Activated CD4-positive, alpha-beta T cell treated with anti-CD3 and anti-CD28 coated beads, Interleukin-2, Interleukin-4, amounts not matched to agents 100 ng/mL and 50 ng/mL, durations not matched to agents 16 hours and 8 hours (primary cell): ENCODE measurements at regions not wholly inside any gene's neighbourhood (a gene's known extent, or its start where the extent isn't known, plus 50 kb on each side); places are given as distances from the start of the nearest gene placed in this dataset.
"Not testable (repeated sequence)": the region's sequence is repeated elsewhere in the genome, so short reads cannot be mapped to it uniquely, and the experiment has no call there.

ENCODE experiments used
- DNase-seq: peaks from one replicate; pipeline ENCODE4 v3.0.0-alpha.2; 2020; ENCODE audit warnings: low spot score

DNA sequence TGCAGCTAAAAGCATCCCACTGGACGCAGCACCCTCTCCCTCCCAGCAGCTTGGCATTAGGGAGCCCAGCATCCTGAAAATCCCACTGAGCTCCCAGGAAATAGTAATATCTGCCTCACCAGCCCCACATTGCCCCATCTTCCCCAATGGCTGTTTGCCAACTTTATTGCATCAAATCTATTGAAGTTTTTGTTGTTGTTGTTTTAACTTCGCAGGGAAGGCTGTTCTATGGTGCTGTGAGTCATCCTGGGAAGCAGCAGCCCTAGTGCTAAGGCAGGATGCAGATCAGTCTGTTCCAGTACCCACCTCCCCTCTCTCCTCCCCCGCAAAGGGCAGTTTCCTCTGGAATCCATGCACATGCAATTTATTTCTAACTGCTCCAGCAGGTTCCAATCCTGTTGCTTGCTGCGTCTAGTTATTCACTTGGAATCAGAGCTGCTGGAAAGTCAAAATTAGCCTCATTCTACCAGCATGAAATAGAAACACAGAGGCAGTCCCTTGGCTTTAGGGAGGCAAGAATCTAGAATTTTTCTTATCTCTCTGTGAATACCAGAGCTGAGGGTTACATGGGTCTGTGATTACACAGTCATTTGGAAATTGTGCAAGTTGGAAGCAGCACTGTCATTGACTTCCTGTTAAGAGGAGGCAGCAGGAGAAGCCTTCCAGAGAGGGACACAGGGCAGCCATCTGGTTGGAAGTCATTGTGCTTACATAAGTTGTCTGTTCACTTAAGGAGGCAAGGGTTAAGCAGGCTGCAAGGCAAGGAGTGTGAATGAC is 115.9 kb upstream of the CACUL1 start:
- no peak for DNase-seq

- DNase-seq, result no peak
Measured at GRCh38 chr10:118871244-118871865, 116.6 kb upstream of the CACUL1 start.

- DNase-seq, result no peak
Measured at GRCh38 chr10:118873091-118873737, 118.4 kb upstream of the CACUL1 start.

- no peak for DNase-seq
Measured at GRCh38 chr10:118873738-118874105, 119.0 kb upstream of the CACUL1 start.

- DNase-seq, result no peak
Measured at GRCh38 chr10:118874171-118874570, 119.4 kb upstream of the CACUL1 start.

GRCh38 chr10:118875087-118875486 is 120.3 kb upstream of the CACUL1 start:
- no peak for DNase-seq

DNA sequence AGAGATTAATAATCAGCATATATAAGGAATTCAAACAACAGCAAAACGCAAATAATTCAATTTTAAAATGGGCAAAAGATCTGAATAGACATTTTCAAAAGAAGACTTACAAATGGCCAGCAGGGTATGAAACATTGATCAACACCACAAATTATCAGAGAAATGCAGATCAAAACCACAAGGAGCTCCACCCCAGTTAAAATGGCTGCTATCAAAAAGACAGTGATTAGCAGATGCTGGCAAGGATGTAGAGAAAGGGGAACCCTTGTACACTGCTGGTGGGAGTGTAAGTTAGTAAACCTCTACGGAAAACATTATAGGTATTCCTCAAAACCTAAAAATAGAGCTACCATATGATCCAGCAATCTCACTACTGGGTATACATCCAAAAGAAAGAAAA is 128.0 kb upstream of the CACUL1 start:
- no peak for DNase-seq

- DNase-seq, result no peak
Measured at GRCh38 chr10:118892255-118892654, 137.3 kb upstream of the NANOS1 start.

GRCh38 chr10:118894891-118895290 is 134.6 kb upstream of the NANOS1 start:
- DNase-seq, result not testable (repeated sequence)

- DNase-seq, result no peak
Measured at GRCh38 chr10:118900617-118901016, 128.9 kb upstream of the NANOS1 start.

GRCh38 chr10:118901380-118901779 is 128.1 kb upstream of the NANOS1 start:
- no peak for DNase-seq

DNA sequence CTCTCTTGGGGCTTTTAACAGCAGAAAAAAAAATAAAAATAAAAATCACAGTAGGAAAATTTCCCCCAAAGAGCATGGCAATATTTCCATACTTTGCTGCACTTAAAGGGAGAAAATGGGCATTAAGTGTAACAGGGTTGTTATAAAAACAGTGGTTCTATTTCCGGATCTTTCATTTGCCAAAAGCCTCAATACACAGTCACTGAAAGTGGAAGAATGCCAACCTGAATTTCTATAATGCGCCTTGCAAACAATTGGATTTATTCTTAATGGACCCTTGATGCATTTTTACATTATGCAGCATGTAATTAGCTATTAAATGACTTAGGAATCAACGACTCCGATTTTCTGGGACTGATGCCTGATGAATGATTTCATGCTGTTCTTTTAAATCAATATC is 127.6 kb upstream of the NANOS1 start:
- no peak for DNase-seq

GRCh38 chr10:118902656-118903055 is 126.9 kb upstream of the NANOS1 start:
- DNase-seq, result not testable (repeated sequence)

- no peak for DNase-seq
Measured at GRCh38 chr10:118903251-118903650, 126.3 kb upstream of the NANOS1 start.

DNA sequence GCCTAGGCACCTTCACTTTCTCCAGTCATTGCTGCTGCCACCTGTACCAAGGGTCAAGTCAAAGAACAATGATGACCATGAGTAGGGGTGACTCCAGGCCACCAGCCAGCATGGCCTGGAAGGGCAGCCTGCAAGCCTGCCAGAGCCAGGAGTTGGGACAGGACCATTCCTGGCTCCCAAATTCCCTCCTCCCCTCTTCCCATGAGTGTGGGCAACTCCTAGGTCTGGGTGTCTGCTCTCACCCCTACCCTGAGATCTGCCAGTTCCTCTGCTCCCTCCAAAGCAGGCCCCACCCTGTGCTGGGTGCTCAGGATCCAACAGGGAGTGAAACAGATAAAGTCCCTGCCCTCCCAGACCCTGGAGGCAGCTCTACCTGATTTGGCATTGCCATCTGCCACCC is 125.8 kb upstream of the NANOS1 start:
- DNase-seq, result no peak

DNA sequence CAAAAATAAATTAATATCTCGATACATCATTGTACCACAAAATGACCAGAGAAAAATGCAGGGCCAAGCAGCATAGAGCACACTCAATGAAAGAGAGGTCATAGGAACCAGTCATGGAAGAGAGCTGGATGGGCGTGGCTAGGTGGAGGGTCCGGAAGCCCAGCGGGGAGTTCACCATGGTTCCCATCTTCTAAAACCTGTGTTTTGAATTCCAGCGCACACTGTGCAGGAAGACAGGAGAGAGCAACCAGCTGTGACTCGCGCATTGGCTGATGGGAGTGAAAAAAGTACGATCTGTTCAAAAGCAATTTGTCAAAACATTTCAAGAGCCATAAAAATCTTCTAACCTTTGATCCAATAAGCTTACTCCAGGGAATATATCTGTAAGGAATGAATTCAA is 125.2 kb upstream of the NANOS1 start:
- no peak for DNase-seq

- no peak for DNase-seq
Measured at GRCh38 chr10:118907051-118907450, 122.5 kb upstream of the NANOS1 start.

- no peak for DNase-seq
Measured at GRCh38 chr10:118908557-118909256, 120.8 kb upstream of the NANOS1 start.

- no peak for DNase-seq
Measured at GRCh38 chr10:118910702-118911101, 118.8 kb upstream of the NANOS1 start.

GRCh38 chr10:118911363-118911762 is 118.2 kb upstream of the NANOS1 start:
- DNase-seq, result no peak

GRCh38 chr10:118912961-118913600 is 116.4 kb upstream of the NANOS1 start:
- DNase-seq, result no peak

GRCh38 chr10:118913825-118914224 is 115.7 kb upstream of the NANOS1 start:
- no peak for DNase-seq
